ENCODE measurements at regions not wholly inside any gene's neighbourhood (a gene's known extent, or its start where the extent isn't known, plus 50 kb on each side); places are given as distances from the start of the nearest gene placed in this dataset.

DNA sequence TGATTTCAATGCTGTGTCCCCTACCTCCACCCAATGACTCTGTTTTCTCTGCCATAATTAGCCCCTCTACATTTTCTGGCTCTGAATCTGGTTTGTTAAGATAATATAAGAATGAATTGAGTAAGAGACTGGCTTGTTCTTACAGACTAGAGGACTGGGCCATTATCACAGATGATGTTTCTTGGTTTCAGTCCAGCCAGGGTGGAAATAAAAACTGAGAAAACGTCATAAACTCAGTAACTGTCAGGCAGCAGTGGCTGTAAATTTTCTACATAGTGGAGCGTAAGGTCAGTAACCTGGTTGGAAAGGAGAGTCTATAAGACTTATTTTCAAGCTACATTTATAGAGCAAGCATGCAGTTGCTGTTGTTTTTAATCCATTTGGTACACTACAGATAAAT is 485.4 kb downstream of the HTR7 start:
- intact Hi-C loops (cut with DNase I): no loop called here
- no peaks in the 10 kb centered on the region for H3K36me3 ChIP-seq
- H3K9me3 ChIP-seq: no peaks in the 10 kb centered on the region
- no peak for DNase-seq
- H3K4me1 ChIP-seq: no peaks in the 10 kb centered on the region
- 65 to 73% methylated on average over 2 of the region's 2 CpGs for WGBS, 2 donors
- H3K4me3 ChIP-seq: no peak overlapping the region
- no peak overlapping the region for H3K27ac ChIP-seq
- no peaks in the 10 kb centered on the region for H3K27me3 ChIP-seq
- TF ChIP-seq, protein P1, sequence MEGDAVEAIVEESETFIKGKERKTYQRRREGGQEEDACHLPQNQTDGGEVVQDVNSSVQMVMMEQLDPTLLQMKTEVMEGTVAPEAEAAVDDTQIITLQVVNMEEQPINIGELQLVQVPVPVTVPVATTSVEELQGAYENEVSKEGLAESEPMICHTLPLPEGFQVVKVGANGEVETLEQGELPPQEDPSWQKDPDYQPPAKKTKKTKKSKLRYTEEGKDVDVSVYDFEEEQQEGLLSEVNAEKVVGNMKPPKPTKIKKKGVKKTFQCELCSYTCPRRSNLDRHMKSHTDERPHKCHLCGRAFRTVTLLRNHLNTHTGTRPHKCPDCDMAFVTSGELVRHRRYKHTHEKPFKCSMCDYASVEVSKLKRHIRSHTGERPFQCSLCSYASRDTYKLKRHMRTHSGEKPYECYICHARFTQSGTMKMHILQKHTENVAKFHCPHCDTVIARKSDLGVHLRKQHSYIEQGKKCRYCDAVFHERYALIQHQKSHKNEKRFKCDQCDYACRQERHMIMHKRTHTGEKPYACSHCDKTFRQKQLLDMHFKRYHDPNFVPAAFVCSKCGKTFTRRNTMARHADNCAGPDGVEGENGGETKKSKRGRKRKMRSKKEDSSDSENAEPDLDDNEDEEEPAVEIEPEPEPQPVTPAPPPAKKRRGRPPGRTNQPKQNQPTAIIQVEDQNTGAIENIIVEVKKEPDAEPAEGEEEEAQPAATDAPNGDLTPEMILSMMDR (IDR thresholded peaks at IDR 0.05): no peak
- no peak for TF ChIP-seq POLR2A (IDR thresholded peaks at IDR 0.05)

DNA sequence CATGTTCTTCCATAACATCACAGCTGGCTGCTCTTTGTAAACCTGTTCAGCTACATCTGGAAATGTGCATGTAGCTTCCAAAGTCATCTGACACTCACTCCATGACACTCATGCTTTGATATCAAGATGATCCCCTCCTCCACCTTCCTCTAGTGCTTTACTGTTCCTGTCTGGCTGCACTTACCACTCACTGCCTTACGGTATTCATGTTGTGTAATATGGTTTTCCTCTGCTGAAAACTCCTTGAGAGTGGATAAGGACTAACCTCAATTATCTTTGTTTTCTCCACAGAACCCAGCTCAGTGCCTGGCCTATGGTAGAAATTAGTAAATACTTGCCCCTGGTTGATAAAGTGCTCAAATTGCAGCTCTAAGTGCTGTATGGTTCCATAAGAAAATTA is 483.9 kb downstream of the HTR7 start:
- Histone ChIP-seq H3K27me3 (no peaks in the 10 kb centered on the region), H3K36me3 (no peaks in the 10 kb centered on the region), H3K27ac (no peak overlapping the region), H3K9me3 (no peaks in the 10 kb centered on the region), H3K4me3 (no peak overlapping the region), H3K4me1 (no peaks in the 10 kb centered on the region)
- WGBS, 2 donors: 67 to 82% methylated on average over 1 of the region's 1 CpG
- intact Hi-C loops (cut with DNase I): no loop called here
- TF ChIP-seq, protein P1 (IDR thresholded peaks at IDR 0.05): no peak
- TF ChIP-seq POLR2A (IDR thresholded peaks at IDR 0.05): no peak
- DNase-seq: no peak

DNA sequence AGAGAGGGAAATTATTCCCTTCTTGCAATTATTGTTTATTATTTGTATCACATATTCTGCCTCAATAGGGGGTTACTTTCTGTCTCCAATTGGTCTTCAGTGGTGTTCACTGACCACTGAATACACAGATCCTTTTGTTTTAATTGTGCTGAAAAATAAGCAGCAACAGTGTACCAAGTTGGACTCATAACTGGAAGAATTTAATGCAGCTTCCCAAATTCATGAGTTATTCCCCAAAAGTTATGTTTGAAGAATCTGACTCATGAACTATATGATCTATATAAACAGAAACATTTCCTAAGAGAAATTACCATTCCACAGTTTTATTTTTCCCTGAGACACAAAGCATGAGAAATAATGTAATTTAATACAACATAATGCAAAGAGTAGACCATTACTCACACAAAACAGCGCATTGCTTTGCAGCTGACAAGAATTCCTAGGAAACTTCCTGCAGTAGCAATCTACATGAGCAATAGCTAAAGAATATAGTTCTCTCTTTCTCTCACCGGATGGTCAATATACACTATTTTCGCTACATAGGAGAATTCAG is 479.2 kb downstream of the HTR7 start:
- intact Hi-C loops (cut with DNase I): no loop called here
- H3K27me3 ChIP-seq: no peaks in the 10 kb centered on the region
- H3K36me3 ChIP-seq: no peaks in the 10 kb centered on the region
- no peaks in the 10 kb centered on the region for H3K9me3 ChIP-seq
- no peak for DNase-seq
- TF ChIP-seq, protein P1 (IDR thresholded peaks at IDR 0.05): no peak
- no peak for TF ChIP-seq POLR2A (IDR thresholded peaks at IDR 0.05)
- 87 to 89% methylated on average over 3 of the region's 3 CpGs for WGBS, 2 donors
- H3K4me3 ChIP-seq: no peak overlapping the region
- H3K4me1 ChIP-seq: no peaks in the 10 kb centered on the region
- no peak overlapping the region for H3K27ac ChIP-seq

DNA sequence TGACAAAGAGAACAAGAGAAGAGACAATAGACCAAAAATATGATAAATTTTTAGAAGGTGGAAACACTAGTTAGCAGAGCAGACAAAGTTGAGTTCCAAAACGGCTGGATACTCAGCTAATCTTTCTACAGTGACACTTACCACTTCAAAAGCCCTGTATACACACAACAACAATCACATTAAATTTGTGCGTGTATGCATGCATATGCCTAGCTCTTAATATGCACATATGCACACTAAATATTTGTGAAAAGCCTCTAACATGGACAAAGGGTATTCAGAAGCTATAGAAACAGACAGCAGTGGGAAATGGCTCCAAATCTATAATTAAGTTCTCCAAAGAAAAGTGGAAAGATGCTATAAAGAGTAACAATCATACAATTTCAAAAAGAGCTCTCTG is 476.4 kb downstream of the HTR7 start:
- DNase-seq: no peak
- Histone ChIP-seq H3K27me3 (no peaks in the 10 kb centered on the region), H3K4me3 (no peak overlapping the region), H3K4me1 (no peaks in the 10 kb centered on the region), H3K36me3 (no peaks in the 10 kb centered on the region), H3K27ac (no peak overlapping the region), H3K9me3 (no peaks in the 10 kb centered on the region)
- intact Hi-C loops (cut with DNase I): no loop called here
- TF ChIP-seq, protein P1 (IDR thresholded peaks at IDR 0.05): no peak
- no peak for TF ChIP-seq POLR2A (IDR thresholded peaks at IDR 0.05)
- 43 to 58% methylated on average over 2 of the region's 2 CpGs for WGBS, 2 donors

DNA sequence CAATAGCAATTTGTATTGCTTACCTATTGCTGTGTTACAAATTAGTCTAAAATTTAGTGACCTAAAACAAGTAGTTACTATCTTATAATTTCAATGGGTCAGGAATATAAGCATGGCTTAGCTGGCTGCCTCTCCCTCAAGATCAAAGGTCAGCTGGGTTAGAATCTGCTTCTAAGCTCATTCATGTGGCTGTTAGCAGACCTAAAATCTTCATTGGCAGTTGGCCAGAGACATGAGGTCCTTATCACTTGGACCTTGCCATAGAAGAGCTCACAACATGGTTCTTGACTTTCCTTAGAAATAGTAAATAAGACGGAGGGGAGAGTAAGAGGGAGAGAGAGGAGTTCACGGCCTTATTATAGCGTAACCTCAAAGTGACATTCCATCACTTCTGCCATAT is 468.0 kb downstream of the HTR7 start:
- H3K4me1 ChIP-seq: no peaks in the 10 kb centered on the region
- 87 to 98% methylated on average over 3 of the region's 3 CpGs for WGBS, 2 donors
- no peak for DNase-seq

More for the DNA sequence above, 468.0 kb downstream of the HTR7 start:
- Histone ChIP-seq H3K27me3 (no peaks in the 10 kb centered on the region), H3K36me3 (no peaks in the 10 kb centered on the region), H3K27ac (no peak overlapping the region), H3K9me3 (no peaks in the 10 kb centered on the region), H3K4me3 (no peak overlapping the region)
- no peak for TF ChIP-seq POLR2A (IDR thresholded peaks at IDR 0.05)
- TF ChIP-seq, protein P1 (IDR thresholded peaks at IDR 0.05): no peak
- intact Hi-C loops (cut with DNase I): no loop called here
